HG02884 (cell line): ENCODE measurements at regions not wholly inside any gene's neighbourhood (a gene's known extent, or its start where the extent isn't known, plus 50 kb on each side); places are given as distances from the start of the nearest gene placed in this dataset.

ENCODE experiments used
- ATAC-seq: cut with Tn5 transposase; IDR thresholded peaks from one replicate; pipeline ENCODE4 v1.9.1; 2021; ENCODE audit warnings: mild to moderate bottlenecking, moderate library complexity; ENCODE audit not compliant: unreplicated experiment

DNA sequence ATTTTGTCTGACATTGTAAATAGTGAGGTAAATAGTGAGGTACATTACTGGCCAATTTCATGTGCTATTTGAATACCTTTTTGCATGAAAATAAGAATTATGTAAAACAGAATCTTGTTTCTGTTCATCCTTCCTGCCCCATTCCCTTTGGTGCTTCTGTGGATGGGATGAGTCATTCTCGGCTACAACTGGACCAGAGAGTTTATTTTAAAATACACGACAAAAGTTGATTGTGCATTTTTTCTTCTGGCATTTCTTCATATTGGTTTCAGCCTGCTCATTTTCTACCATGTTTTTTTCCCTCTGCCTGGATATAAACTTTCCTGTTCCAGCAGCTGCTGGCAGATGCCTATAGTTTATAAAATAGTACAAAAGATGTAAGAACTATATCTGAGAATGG, 107.5 kb downstream of the CYSLTR2 start:
- ATAC-seq, result no peak

DNA sequence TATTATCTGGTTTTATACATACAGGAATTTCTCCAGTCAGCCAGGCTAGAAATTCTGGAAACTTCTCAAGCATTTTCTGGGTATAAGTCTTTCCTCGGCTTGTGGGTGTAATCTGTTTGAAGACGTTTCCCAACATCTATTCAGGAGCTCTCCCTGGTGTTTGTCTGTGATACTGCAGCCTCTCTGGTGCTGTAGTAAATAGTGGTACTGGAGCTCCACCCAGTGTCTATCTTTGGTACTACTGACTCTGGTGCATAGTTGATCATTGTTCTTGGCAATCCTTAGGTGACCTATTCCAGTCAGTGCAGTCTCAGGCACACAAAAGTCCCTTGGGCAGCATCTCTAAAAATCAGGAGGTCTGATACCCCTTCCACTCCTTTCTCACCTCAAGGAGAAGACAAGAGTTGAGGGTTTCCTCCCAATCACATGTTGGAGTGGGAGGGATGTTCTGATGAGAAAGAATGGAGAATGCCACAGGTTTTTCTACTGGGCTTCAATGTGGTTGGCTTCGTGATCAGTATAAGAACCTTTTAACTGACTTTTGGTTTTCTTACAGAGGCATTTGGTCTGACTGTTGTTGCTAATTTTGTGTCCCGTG, 115.5 kb downstream of the CYSLTR2 start:
- peak; percentile 70 for ATAC-seq

DNA sequence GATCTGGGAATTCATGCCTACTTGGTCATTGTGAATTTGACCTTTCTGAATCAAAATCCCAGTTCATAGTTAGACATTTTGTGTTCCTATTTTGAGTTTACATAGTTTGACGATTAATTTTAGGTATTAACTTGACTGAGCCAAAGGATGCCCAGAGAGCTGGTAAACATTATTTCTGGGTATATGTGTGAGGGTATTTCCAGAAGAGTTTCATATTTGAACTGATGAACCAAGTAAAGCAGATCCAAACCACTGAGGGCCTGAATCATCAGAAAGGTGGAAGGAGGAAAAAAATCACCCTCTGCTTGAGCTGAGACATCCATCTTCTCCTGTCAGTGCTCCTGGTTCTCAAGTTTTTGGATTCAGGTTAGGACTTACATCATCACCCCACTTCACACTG, 116.6 kb downstream of the CYSLTR2 start:
- ATAC-seq, result no peak

DNA sequence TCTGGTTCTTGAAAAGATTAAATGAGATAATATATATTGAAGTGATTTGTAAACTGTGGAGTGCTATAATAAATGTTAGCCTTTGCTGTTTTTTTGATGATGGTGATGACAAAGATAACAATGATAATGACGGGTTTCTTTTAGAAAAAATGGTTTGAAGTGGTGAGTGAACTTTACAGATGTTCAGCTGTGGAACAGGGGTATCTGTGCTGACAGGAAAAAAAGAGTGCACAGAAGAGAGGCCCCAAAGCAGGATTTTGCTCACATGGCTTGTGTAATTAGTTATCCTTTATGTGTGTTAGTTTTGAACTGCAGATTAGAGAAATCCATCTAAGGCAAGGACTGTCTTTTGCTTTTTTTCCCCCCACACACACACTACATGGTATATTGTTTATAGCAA, 119.2 kb downstream of the CYSLTR2 start:
- ATAC-seq, result no peak

DNA sequence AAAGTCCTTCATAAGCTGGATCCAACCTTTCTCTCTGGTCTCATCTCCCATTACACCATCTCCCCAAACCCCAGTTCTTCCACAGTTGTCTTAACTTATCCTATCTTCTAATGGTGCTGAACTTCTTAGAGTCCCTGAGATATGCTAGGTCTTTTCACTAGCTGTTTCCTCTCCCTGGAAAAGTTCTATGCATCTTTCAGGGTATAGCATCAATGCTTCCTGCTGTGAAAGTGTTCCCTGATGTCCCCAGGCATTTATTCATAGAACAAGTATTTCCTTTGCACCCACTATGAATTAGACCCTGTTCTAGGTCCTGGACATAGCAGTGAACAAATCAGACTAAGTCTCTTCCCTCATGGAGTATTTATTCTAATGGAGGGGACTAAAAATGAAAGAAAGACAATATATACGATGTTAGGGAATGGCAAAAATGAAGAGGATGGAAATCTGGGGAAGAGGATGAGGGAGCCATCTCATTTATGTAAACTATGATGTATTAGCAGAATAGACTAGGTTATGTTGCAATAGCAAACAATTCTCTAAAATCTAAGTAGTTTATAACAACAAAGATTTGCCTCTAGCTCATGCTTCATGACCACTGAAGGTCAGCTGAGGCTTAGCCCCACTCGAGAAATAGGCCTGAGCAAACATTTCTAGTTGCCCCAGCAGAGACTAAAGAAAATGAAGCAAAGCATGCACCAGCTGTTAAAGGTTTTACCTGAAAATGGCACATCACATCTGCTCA, 120.0 kb downstream of the CYSLTR2 start:
- ATAC-seq, result no peak

DNA sequence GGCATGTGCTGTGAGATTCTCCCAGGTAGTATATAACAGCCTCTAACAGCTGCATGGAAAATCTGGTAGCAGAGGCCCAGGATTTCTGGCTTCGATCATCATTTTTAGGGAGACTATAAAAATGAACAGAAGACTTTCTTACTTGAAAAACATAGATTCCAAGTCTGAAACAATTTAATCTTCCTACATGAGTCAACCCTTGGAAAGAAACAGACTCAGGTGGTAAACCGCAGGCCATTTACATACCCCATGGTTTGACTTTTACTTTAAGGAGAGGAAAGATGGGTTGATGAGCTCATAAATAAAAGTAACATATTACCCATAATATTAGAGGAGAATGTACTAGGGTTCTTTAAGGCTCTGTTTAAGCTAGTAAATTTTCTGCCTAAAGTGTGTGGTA, 121.6 kb downstream of the CYSLTR2 start:
- ATAC-seq, result no peak

DNA sequence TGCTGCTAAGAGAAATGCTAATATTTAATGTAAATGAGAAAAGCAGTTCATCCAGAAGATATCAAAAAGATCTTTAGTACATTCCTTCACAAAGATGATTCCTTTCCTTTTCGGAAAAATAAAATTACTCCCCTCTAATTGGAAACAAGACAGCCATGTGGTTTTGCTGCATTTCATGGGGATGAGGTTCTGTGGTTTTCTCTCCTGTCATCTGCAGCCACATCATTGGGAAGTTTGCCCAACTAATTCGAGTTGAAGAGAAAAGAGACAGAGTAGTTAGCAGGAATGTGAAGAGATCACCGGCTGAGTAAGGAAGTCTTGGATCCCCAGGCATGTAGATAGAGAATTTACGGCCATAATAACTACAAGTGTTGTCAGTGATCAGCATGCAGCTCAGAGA, 122.1 kb downstream of the CYSLTR2 start:
- ATAC-seq, result no peak

DNA sequence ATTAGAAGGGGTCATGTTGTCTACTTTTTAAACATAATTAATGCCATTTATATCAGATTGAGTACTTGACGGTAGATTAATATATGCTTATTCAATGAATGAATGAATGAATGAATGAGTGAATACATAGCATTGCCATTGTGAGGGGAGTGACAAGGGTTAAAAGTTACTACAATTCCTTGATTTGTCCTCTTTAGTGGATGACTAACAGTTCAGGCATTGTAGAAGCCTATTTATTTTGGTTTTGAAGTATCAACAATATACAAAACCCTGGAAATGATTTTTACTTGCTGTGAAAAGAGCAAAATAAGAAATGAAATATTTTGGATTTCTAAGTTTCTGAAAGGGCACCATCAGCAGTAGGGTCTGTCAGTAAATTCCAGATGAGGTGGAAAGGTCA, 122.7 kb downstream of the CYSLTR2 start:
- ATAC-seq, result no peak

DNA sequence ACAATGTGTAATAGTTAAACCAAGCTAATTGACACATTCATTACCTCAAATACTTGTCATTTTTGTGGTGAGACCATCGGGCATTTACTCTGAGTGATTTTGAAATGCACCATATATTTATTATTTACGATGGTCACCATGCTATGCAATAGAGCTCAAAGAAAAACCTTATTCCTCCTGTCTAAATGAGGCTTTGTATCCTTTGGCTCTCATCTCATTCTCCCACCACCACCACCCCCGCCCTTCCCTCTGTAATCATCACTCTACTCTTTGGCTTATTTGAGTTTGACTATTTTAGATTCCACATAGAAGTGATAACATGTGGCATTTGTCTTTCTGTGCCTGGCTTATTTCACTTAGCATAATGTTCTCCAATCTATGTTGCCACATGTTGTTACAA, 124.9 kb downstream of the CYSLTR2 start:
- ATAC-seq, result no peak

DNA sequence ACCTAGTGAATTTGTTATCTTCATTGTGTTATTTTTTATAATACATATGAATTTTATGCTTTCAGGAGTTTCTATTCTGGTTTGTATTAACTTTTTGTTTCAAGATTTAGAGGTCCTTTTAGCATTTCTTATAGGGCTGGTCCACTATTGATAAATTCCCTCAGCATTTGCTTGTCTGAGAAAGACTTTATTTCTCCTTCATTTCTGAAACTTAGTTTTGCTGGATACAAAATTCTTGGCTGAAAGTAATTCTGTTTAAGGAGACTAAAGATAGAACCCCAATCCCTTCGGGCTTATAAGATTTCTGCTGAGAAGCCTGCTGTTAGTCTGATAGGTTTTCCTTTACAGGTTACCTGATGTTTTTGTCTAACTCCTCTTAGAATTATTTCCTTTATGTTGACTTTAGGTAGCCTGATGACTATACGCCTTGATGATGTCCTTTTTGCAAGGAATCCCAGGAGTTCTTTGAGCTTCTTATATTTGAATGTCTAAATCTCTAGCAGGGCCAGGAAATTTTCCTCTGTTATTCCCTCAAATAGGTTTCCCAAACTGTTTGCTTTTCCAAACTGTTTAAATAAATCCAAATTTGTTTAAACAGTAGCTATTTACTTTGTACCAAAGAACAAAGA, 127.1 kb downstream of the CYSLTR2 start:
- no peak for ATAC-seq

DNA sequence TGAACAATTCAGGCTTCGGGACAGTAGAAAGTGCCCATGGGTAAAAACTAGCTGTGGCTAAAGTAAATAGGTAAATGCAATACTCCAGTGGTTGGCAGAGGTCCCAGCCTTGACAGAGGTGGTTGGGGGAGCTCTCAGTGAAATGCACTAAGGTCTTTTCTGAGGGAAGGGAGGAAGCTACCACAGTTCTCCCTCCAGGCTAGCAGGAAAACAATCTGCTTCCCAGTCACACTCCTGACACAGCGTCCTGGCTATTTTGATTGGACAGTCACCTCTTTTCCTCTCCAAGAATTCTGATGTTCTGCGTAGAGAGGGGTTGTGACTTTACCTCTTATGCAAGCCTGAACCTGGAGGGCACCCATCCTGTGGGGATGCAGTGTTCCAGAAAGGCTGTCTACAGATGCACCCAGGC, 128.7 kb downstream of the CYSLTR2 start:
- ATAC-seq, result no peak

DNA sequence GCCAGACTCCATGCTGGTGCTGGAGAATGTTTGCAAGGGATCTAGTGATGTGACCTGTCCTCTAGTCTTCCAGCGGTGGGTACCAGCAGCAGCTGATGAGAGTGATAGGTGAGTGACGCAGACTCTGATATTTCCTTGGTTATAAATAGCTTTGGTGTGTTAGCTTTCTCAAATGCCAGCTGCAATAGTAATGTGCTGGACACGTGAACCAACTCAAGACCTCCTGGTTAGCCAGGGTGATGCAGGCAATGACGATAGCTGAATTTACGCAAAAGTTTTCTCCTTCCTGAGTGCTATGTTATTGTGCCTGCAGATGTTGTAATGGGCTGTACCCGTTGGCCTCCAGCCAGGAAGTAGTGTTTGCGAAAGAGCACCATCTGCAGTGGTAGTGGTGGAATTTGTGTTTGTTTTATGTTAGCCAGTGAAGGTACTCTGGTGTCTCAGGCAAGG, 129.5 kb downstream of the CYSLTR2 start:
- ATAC-seq, result no peak

DNA sequence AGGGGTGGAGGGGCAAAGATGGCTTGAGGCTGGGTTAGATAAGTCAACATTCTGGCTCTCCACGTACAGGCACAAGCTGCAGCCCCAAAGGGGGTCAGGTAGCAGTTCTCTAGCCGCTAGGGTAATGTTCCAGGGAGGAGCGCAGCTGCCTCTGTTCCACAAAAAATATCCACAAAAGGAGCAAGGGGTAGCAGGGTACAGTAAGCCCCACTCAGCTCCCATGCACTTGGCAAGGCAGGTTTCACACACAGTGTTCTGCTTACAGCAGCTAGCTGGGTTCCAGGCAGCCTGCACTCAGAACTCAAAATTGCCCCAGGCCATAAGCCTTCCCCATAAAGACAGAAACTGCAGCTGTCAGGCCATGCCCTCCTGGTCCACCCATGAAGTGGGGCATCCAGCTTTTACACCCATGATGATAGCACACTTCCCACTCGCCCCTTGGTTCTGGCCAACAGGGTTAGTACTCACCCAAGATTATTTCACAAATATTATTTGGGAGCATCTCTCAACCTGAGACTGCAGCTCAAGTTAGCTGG, 130.0 kb downstream of the CYSLTR2 start:
- ATAC-seq, result no peak

DNA sequence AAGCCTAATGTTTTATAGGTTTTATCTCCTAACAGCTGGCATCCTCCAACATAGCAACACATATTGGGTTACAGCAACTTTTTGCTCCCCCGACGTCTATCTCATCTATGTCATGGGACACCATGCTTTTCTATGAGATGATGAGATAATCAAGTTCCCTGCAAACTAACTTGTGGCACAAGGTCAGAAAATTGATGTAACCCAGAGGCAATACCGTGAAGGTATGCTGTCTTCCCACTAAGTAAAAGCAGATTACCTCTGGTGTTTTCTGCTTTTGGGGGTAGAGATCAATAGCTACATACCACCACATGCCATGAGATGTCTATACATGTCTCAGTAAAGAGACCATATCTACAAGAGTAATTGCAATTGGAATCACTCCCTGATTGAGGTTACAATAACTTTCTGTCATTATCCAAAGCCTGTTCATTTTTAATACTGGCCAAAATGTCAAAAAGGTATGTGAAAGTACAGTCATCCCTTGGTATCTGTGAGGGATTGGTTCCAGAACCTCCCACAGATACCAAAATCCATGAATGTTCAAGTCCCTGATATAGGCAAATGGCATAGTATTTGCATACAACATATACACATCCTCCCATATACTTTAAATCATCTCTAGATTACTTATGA, 131.3 kb downstream of the CYSLTR2 start:
- no peak for ATAC-seq

DNA sequence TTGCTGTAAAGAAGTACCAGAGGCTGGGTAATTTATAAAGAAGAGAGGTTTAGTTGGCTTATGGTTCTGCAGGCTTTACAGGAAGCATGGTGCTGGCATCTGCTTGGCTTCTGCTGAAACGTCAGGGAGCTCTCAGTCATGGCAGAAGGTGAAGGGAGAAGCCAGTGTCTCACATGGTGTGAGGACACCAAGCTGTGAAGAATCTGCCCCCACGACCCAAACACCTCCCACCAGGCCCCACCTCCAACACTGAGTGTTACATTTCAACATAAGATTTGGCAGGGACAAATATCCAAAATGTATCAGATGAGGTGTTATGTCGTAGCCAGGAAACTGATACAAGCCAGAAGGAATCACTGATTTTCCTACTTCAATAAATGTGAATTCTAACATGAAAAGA, 136.5 kb downstream of the CYSLTR2 start:
- ATAC-seq, result no peak

DNA sequence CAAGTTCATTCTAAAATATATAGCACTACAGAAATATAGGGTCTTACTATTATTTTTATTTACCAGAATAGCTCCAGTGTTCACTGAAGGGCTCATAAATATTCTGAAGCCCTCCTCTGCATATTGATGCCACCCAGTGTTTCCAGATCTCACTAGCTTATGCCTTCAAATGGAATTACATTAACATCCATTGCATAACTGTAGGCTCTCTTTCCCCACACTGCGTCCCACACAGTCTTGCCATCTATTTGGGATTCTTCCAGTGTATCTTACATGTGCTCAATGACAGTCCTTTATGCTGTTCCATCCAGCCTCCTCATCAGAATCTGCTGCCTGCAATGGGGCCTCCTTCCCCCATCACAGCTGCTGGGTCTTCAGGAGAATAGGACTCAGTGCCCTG, 137.2 kb downstream of the CYSLTR2 start:
- ATAC-seq, result no peak

DNA sequence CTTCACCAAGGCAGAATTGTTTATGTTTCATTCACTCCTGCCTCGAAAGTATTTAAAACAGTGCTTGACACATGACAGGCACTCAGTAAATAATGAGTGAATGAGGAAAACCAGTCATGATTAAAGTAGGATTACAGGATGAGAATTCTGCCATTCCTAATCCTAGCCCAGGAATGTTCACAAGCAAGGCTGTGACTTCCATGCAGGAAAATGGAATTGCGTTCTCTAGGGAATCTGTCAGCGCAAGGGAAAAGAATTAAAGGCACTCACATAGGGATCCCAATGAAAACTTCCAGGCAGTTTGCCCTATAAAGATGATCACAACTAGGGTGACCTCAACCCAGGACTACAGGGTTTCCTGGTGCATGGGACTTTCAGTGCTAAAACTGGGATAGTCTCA, 143.4 kb downstream of the CYSLTR2 start:
- ATAC-seq, result no peak

DNA sequence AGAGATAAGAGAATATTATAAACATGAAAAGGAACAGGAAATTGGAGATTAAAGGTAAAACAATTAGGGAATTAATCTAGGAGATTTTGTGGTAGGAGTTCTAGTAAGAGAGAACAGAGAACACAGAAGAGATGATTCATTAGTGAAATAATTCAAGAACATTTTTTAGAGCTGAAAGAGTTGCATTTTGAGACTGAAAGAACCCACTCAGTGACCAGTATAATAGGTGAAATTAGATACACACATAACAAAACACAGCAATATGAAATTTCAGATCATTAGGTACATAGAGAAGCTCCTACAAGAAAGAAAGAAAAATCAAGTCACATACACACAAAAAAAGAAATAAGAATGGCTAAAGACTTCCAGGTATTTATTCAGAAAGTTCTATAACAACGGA, 144.0 kb downstream of the CYSLTR2 start:
- no peak for ATAC-seq

DNA sequence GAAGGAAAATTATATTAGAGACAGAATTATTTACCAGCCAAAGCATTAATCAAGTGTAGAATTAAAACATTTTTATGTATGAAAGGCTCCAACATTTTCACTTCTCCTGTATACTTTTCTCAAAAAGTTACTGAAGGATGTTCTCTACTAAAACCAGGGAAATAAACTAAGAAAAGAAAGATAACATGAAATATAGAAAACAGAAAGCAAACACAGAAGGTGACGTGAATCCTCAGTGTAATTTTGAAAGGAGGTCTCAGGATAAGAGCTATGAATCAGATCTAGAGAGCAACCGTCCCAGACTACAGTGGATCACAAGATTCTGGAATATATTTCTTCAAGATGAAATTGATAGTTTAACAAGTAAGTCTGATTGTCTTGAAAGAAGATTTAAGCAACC, 144.5 kb downstream of the CYSLTR2 start:
- ATAC-seq, result no peak

DNA sequence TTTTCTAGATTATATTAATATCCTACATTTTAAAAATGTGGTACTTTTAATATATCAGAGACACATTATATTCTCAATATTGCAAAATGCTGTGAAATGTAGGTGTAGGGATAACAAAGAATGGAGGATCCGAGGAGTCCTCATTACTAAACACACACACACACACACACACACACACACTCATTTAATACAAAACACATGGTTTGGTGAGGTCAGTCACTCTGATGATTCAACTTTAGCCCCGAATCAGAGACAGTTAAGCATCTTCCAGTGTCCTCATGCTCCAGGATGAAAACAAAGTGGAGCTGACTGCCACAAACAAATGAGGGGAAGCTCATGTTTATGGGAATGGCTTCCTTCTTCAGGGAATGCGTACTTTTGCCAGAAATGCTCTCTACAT, 147.5 kb downstream of the CYSLTR2 start:
- no peak for ATAC-seq

DNA sequence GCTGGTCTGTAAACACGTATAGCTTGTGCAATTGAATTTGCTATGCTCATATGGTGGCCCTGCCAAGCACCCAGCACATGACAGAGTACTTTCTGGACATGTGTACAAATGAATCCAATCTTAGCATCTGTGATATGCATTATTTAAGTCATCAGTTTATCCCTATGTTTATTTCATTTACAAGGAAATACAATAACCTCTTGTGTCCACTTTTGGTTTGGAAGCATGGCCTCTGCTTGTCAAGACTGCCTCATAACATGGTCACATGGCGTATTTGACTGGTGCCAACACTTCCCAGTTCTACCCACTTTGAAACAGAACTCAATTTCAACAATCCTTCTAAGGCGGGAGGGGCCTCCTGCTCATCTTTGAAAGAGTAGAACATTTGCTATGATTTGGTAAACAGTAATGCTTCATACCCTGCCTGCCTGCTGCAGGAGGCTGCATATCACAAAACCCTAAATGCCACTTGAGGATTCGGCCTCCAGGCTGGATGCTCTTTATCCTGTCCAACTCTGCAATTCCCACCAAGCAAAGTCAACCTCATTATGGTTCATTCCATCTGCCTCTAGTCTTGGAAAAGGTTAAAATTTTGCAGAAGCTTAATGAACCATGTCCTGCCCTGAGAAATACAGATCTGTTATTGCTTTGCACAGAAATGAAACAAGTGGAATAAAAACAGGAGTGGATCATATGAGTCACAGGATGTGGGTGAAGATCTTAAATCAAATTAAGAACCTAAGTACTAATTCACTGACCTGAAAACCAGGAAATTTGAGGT, 151.3 kb downstream of the CYSLTR2 start:
- no peak for ATAC-seq
